Neuronal stem cell (in vitro differentiated cells): ENCODE measurements at regions not wholly inside any gene's neighbourhood (a gene's known extent, or its start where the extent isn't known, plus 50 kb on each side); places are given as distances from the start of the nearest gene placed in this dataset.

Experiments
- DNase-seq: peaks from one replicate; pipeline ENCODE4 v3.0.0-alpha.2; 2013; ENCODE audit warnings: low spot score
- H2AFZ ChIP-seq: one replicate; pipeline ENCODE4 v1.6.1; 2013; ENCODE audit warnings: mild to moderate bottlenecking, low read length, inconsistent platforms
- H2AK5ac ChIP-seq: 2 replicates; pipeline ENCODE4 v1.6.1; 2013; ENCODE audit warnings: low read depth, mild to moderate bottlenecking, inconsistent platforms, low read length, moderate library complexity, mixed read lengths
- H2BK120ac ChIP-seq: 2 replicates; pipeline ENCODE4 v1.6.1; 2013; ENCODE audit warnings: low read depth, mild to moderate bottlenecking, inconsistent platforms, low read length, moderate library complexity, mixed read lengths
- H2BK12ac ChIP-seq: one replicate; pipeline ENCODE4 v1.6.1; 2013; ENCODE audit warnings: low read length, inconsistent platforms
- H2BK15ac ChIP-seq: 2 replicates; pipeline ENCODE4 v1.6.1; 2013; ENCODE audit warnings: mild to moderate bottlenecking, low read length, inconsistent platforms, mixed read lengths
- H2BK5ac ChIP-seq: one replicate; pipeline ENCODE4 v1.6.1; 2013; ENCODE audit warnings: inconsistent platforms, mild to moderate bottlenecking, low read length, moderate library complexity
- H3K14ac ChIP-seq: one replicate; pipeline ENCODE4 v1.6.1; 2013; ENCODE audit warnings: low read length, inconsistent platforms
- H3K18ac ChIP-seq: 2 replicates; pipeline ENCODE4 v1.6.1; 2013; ENCODE audit warnings: low read length, inconsistent platforms
- H3K23ac ChIP-seq: 2 replicates; pipeline ENCODE4 v1.6.1; 2013; ENCODE audit warnings: low read depth, mild to moderate bottlenecking, mixed read lengths, low read length, inconsistent platforms; ENCODE audit not compliant: poor library complexity
- H3K27ac ChIP-seq: replicated peaks from 3 replicates; pipeline ENCODE4 v1.5.1; 2013; ENCODE audit warnings: low read length, inconsistent platforms
- H3K27me3 ChIP-seq, 3 experiments: 2 replicates each; pipeline ENCODE4 v1.6.1; 2013; ENCODE audit warnings: low read length in 3 of 3, mild to moderate bottlenecking in 2 of 3, inconsistent platforms in 1 of 3, low read depth in 1 of 3, mixed read lengths in 1 of 3, moderate library complexity in 1 of 3; ENCODE audit not compliant: control insufficient read depth in 3 of 3, insufficient read depth in 3 of 3
- H3K36me3 ChIP-seq, 2 donors: replicated peaks in 1 of 2; 2 replicates each; pipeline ENCODE4 v1.6.1; 2013; ENCODE audit warnings: low read length in 2 of 2; ENCODE audit not compliant: control insufficient read depth in 2 of 2, insufficient read depth in 2 of 2
- H3K4ac ChIP-seq: 2 replicates; pipeline ENCODE4 v1.6.1; 2013; ENCODE audit warnings: inconsistent platforms, mild to moderate bottlenecking, low read length, moderate library complexity
- H3K4me1 ChIP-seq, 2 donors: 1 replicate in 1 of 2; 2 replicates in 1 of 2; pipeline ENCODE4 v1.6.1; 2013; ENCODE audit warnings: low read length in 2 of 2, low read depth in 1 of 2; ENCODE audit not compliant: control insufficient read depth in 2 of 2, insufficient read depth in 1 of 2
- H3K4me2 ChIP-seq: one replicate; pipeline ENCODE4 v1.6.1; 2013; ENCODE audit warnings: mild to moderate bottlenecking, low read length, inconsistent platforms; ENCODE audit not compliant: insufficient read depth, poor library complexity, severe bottlenecking
- H3K4me3 ChIP-seq, 2 donors: 2 replicates each; pipeline ENCODE4 v1.5.1; 2013; ENCODE audit warnings: low read length in 2 of 2, mild to moderate bottlenecking in 2 of 2, inconsistent platforms in 1 of 2, moderate library complexity in 1 of 2
- H3K79me1 ChIP-seq: one replicate; pipeline ENCODE4 v1.6.1; 2013; ENCODE audit warnings: low read depth, mild to moderate bottlenecking, inconsistent platforms, low read length, moderate library complexity
- H3K9ac ChIP-seq: one replicate; pipeline ENCODE4 v1.6.1; 2013; ENCODE audit warnings: mild to moderate bottlenecking, low read depth, low read length, inconsistent platforms; ENCODE audit not compliant: poor library complexity
- H3K9me3 ChIP-seq, 2 donors: replicated peaks in 1 of 2; 2 replicates each; pipeline versions ENCODE3 to v1.6.1; 2013; ENCODE audit warnings: low read length in 2 of 2, mild to moderate bottlenecking in 2 of 2, inconsistent platforms in 1 of 2, low read depth in 1 of 2, mixed read lengths in 1 of 2, moderate library complexity in 1 of 2; ENCODE audit not compliant: control insufficient read depth in 2 of 2, insufficient read depth in 1 of 2
- H4K8ac ChIP-seq: one replicate; pipeline ENCODE4 v1.6.1; 2013; ENCODE audit warnings: low read depth, mild to moderate bottlenecking, inconsistent platforms, low read length, moderate library complexity
- H4K91ac ChIP-seq: one replicate; pipeline ENCODE4 v1.6.1; 2013; ENCODE audit warnings: low read length, low read depth, mild to moderate bottlenecking, inconsistent platforms; ENCODE audit not compliant: poor library complexity
- WGBS, 2 donors: extraction: QIAGEN DNeasy Blood & Tissue Kit; methylation state at CpG; one replicate each; pipeline ENCODE4 v1.1.7; 2013; ENCODE audit warnings: missing lambda C conversion rate in 2 of 2, mixed read lengths in 1 of 2; ENCODE audit not compliant: insufficient read length in 2 of 2, insufficient replicate concordance in 1 of 2; ENCODE audit errors: extremely low coverage in 2 of 2; 5-methylcytosine and 5-hydroxymethylcytosine counted together

GRCh38 chr9:91137391-91137790 lies 224.3 kb downstream of the AUH start:
- Histone ChIP-seq H2AFZ (no peak overlapping the region), H2BK15ac (no peak overlapping the region), H3K4me1 (peaks cover 0 to 2% of the 10 kb centered on the region in 2 donors), H3K18ac (no peak overlapping the region), H3K4me3 (no peak overlapping the region), H3K27ac (no peak overlapping the region), H4K8ac (no peak overlapping the region), H2BK12ac (no peak overlapping the region), H2BK120ac (no peak overlapping the region), H3K4me2 (no peak overlapping the region), H3K9ac (no peak overlapping the region), H2BK5ac (no peak overlapping the region), H3K79me1 (no peaks in the 10 kb centered on the region), H3K36me3 (no peaks in the 10 kb centered on the region), H2AK5ac (no peak overlapping the region), H4K91ac (no peak overlapping the region), H3K23ac (no peak overlapping the region), H3K27me3 (no peaks in the 10 kb centered on the region), H3K14ac (no peak overlapping the region), H3K9me3 (no peaks in the 10 kb centered on the region), H3K4ac (no peak overlapping the region)
- WGBS, 2 donors: no CpG with 5 or more reads among the region's 1 CpG
- DNase-seq: no peak

GRCh38 chr9:91138760-91139159 lies 223.0 kb downstream of the AUH start:
- Histone ChIP-seq H2BK5ac (no peak overlapping the region), H3K36me3 (no peaks in the 10 kb centered on the region), H3K4me2 (no peak overlapping the region), H3K27ac (no peak overlapping the region), H2AK5ac (no peak overlapping the region), H3K79me1 (no peaks in the 10 kb centered on the region), H3K9me3 (no peaks in the 10 kb centered on the region), H3K23ac (no peak overlapping the region), H3K4me1 (peaks cover 0 to 2% of the 10 kb centered on the region in 2 donors), H2AFZ (no peak overlapping the region), H3K4me3 (no peak overlapping the region), H2BK120ac (no peak overlapping the region), H3K9ac (no peak overlapping the region), H2BK15ac (no peak overlapping the region), H4K91ac (no peak overlapping the region), H3K27me3 (no peaks in the 10 kb centered on the region), H3K14ac (no peak overlapping the region), H2BK12ac (no peak overlapping the region), H3K4ac (no peak overlapping the region), H3K18ac (no peak overlapping the region), H4K8ac (no peak overlapping the region)
- DNase-seq: no peak
- WGBS, 2 donors: no CpG with 5 or more reads among the region's 5 CpGs

GRCh38 chr9:91141407-91141965 lies 220.2 kb downstream of the AUH start:
- no peak overlapping the region for H3K14ac ChIP-seq
- no peaks in the 10 kb centered on the region for H3K36me3 ChIP-seq
- H3K18ac ChIP-seq: no peak overlapping the region
- no peak overlapping the region for H2BK120ac ChIP-seq
- no CpG with 5 or more reads among the region's 3 CpGs for WGBS, 2 donors
- H2AK5ac ChIP-seq: no peak overlapping the region
- H3K9me3 ChIP-seq: no peaks in the 10 kb centered on the region
- peaks cover 0 to 2% of the 10 kb centered on the region in 2 donors for H3K4me1 ChIP-seq
- H3K27ac ChIP-seq: no peak overlapping the region
- no peak overlapping the region for H3K4ac ChIP-seq
- H4K91ac ChIP-seq: no peak overlapping the region
- H2BK12ac ChIP-seq: no peak overlapping the region
- no peak overlapping the region for H3K23ac ChIP-seq
- no peak overlapping the region for H2AFZ ChIP-seq
- H2BK5ac ChIP-seq: no peak overlapping the region
- H2BK15ac ChIP-seq: no peak overlapping the region
- no peak overlapping the region for H3K4me2 ChIP-seq
- no peaks in the 10 kb centered on the region for H3K79me1 ChIP-seq
- H3K27me3 ChIP-seq: no peaks in the 10 kb centered on the region
- no peak overlapping the region for H3K4me3 ChIP-seq
- H4K8ac ChIP-seq: no peak overlapping the region
- no peak overlapping the region for H3K9ac ChIP-seq
- no peak for DNase-seq

GRCh38 chr9:91143162-91143561 lies 218.6 kb downstream of the AUH start:
- Histone ChIP-seq H2BK15ac (no peak overlapping the region), H3K79me1 (no peaks in the 10 kb centered on the region), H3K27ac (no peak overlapping the region), H2BK5ac (no peak overlapping the region), H3K9ac (no peak overlapping the region), H2BK120ac (no peak overlapping the region), H2BK12ac (no peak overlapping the region), H3K23ac (no peak overlapping the region), H2AK5ac (no peak overlapping the region), H4K91ac (no peak overlapping the region), H3K4me3 (no peak overlapping the region), H3K36me3 (no peaks in the 10 kb centered on the region), H3K9me3 (no peaks in the 10 kb centered on the region), H3K4ac (no peak overlapping the region), H4K8ac (no peak overlapping the region), H3K4me2 (no peak overlapping the region), H3K4me1 (peaks cover 0 to 4% of the 10 kb centered on the region in 2 donors), H2AFZ (no peak overlapping the region), H3K18ac (no peak overlapping the region), H3K14ac (no peak overlapping the region), H3K27me3 (no peaks in the 10 kb centered on the region)
- no peak for DNase-seq
- no CpG with 5 or more reads among the region's 5 CpGs for WGBS, 2 donors
